ENCODE measurements at regions not wholly inside any gene's neighbourhood (a gene's known extent, or its start where the extent isn't known, plus 50 kb on each side); places are given as distances from the start of the nearest gene placed in this dataset.

DNA sequence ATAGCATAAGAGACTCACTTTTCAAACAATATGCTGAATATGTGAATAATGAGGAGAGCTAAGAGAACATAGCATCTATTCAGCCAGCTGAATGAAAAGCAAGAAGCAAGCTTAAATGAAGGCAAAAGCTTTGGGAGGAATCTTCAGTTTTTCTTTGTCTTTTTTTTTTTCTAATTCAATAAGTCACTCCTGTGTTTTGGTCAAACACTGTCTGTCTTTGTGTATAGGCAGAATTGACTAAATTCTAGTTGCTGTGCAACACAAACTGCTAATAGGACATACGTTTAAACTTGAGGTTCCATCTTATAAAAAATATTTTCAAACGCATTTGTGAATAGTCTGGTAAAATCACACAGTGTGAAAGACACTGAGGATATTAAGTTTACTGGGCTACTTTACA is 156.9 kb upstream of the KCNN2 start:
- 84 to 88% methylated on average over 2 of the region's 2 CpGs for WGBS, 2 donors
- intact Hi-C loops (cut with DNase I; ENCODE audit: low total_unique reads) = no loop called here
- no peak overlapping the region for H3K27ac ChIP-seq
- no peak for TF ChIP-seq POLR2A (IDR thresholded peaks at IDR 0.05)
- TF ChIP-seq, protein P1, sequence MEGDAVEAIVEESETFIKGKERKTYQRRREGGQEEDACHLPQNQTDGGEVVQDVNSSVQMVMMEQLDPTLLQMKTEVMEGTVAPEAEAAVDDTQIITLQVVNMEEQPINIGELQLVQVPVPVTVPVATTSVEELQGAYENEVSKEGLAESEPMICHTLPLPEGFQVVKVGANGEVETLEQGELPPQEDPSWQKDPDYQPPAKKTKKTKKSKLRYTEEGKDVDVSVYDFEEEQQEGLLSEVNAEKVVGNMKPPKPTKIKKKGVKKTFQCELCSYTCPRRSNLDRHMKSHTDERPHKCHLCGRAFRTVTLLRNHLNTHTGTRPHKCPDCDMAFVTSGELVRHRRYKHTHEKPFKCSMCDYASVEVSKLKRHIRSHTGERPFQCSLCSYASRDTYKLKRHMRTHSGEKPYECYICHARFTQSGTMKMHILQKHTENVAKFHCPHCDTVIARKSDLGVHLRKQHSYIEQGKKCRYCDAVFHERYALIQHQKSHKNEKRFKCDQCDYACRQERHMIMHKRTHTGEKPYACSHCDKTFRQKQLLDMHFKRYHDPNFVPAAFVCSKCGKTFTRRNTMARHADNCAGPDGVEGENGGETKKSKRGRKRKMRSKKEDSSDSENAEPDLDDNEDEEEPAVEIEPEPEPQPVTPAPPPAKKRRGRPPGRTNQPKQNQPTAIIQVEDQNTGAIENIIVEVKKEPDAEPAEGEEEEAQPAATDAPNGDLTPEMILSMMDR (IDR thresholded peaks at IDR 0.05) = no peak
- no peaks in the 10 kb centered on the region for H3K27me3 ChIP-seq
- no peaks in the 10 kb centered on the region for H3K4me1 ChIP-seq
- DNase-seq = no peak
- H3K4me3 ChIP-seq = no peak overlapping the region
- no peaks in the 10 kb centered on the region for H3K9me3 ChIP-seq
- H3K36me3 ChIP-seq (ENCODE audit: low read depth, missing control alignments) = no peaks in the 10 kb centered on the region

DNA sequence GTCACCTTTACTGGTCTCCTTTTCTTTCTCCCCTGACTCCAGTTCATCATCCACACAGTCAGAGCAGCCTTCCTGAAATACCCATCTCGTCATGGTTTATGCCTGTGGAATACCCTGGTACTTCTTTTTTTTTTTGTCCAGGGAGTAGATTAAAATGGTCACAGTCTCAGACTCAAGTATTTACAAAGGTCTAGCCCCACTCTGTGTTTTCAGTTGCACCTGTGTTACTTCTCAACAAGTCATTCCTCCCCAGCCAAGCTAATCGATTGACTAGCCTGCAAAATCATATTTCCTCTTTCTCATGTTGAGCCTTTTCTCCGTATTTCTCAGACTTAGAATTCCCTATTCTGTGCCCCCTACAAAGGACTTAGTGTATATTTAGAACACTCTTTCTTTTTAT is 155.2 kb upstream of the KCNN2 start:
- no peaks in the 10 kb centered on the region for H3K36me3 ChIP-seq (ENCODE audit: low read depth, missing control alignments)
- no peak overlapping the region for H3K27ac ChIP-seq
- intact Hi-C loops (cut with DNase I; ENCODE audit: low total_unique reads) = no loop called here
- DNase-seq = no peak
- TF ChIP-seq, protein P1 (IDR thresholded peaks at IDR 0.05) = no peak
- no peak for TF ChIP-seq POLR2A (IDR thresholded peaks at IDR 0.05)
- H3K27me3 ChIP-seq = no peaks in the 10 kb centered on the region
- H3K4me3 ChIP-seq = no peak overlapping the region
- H3K9me3 ChIP-seq = no peaks in the 10 kb centered on the region
- H3K4me1 ChIP-seq = no peaks in the 10 kb centered on the region
- 87 to 95% methylated on average over 3 of the region's 3 CpGs for WGBS, 2 donors

GRCh38 chr5:114207615-114208014 is 154.3 kb upstream of the KCNN2 start:
- Histone ChIP-seq H3K36me3 (ENCODE audit: low read depth, missing control alignments) (no peaks in the 10 kb centered on the region), H3K9me3 (no peaks in the 10 kb centered on the region), H3K4me1 (no peaks in the 10 kb centered on the region), H3K27ac (no peak overlapping the region), H3K4me3 (no peak overlapping the region), H3K27me3 (no peaks in the 10 kb centered on the region)
- DNase-seq = no peak
- whole genome bisulfite sequencing, 2 donors = 77 to 80% methylated on average over 3 of the region's 3 CpGs
- intact Hi-C loops (cut with DNase I; ENCODE audit: low total_unique reads) = no loop called here
- TF ChIP-seq, protein P1 (IDR thresholded peaks at IDR 0.05) = no peak
- no peak for TF ChIP-seq POLR2A (IDR thresholded peaks at IDR 0.05)

- H3K36me3 ChIP-seq (ENCODE audit: low read depth, missing control alignments) = no peaks in the 10 kb centered on the region
- WGBS, 2 donors = 89 to 90% methylated on average over 2 of the region's 2 CpGs
- TF ChIP-seq, protein P1 (IDR thresholded peaks at IDR 0.05) = no peak
- no peak for TF ChIP-seq POLR2A (IDR thresholded peaks at IDR 0.05)
- intact Hi-C loops (cut with DNase I; ENCODE audit: low total_unique reads) = no loop called here
- no peak overlapping the region for H3K4me3 ChIP-seq
- no peaks in the 10 kb centered on the region for H3K27me3 ChIP-seq
- H3K27ac ChIP-seq = no peak overlapping the region
- no peaks in the 10 kb centered on the region for H3K4me1 ChIP-seq
- DNase-seq = no peak
- H3K9me3 ChIP-seq = no peaks in the 10 kb centered on the region
These were observed 153.8 kb upstream of the KCNN2 start for GRCh38 chr5:114208120-114208519.

GRCh38 chr5:114208588-114208987 is 153.3 kb upstream of the KCNN2 start:
- H3K4me3 ChIP-seq = no peak overlapping the region
- no peaks in the 10 kb centered on the region for H3K27me3 ChIP-seq
- DNase-seq = no peak
- 89 to 95% methylated on average over 2 of the region's 2 CpGs for WGBS, 2 donors
- TF ChIP-seq, protein P1 (IDR thresholded peaks at IDR 0.05) = no peak
- TF ChIP-seq POLR2A (IDR thresholded peaks at IDR 0.05) = no peak
- no peaks in the 10 kb centered on the region for H3K36me3 ChIP-seq (ENCODE audit: low read depth, missing control alignments)
- H3K27ac ChIP-seq = no peak overlapping the region
- no peaks in the 10 kb centered on the region for H3K4me1 ChIP-seq
- H3K9me3 ChIP-seq = no peaks in the 10 kb centered on the region
- intact Hi-C loops (cut with DNase I; ENCODE audit: low total_unique reads) = no loop called here
